ENCODE measurements at regions not wholly inside any gene's neighbourhood (a gene's known extent, or its start where the extent isn't known, plus 50 kb on each side); places are given as distances from the start of the nearest gene placed in this dataset.

GRCh38 chr14:27091973-27092372 is 494.1 kb upstream of the NOVA1 start:
- TF ChIP-seq POLR2A (IDR thresholded peaks at IDR 0.05; ENCODE audit: low read length) (no peak), GATA1 (IDR thresholded peaks at IDR 0.05; ENCODE audit: low read depth, low read length) (no peak)
